Ovary (tissue), 7 donors: ENCODE measurements at regions not wholly inside any gene's neighbourhood (a gene's known extent, or its start where the extent isn't known, plus 50 kb on each side); places are given as distances from the start of the nearest gene placed in this dataset.

Experiments
- DNase-seq, 5 donors: peaks; one replicate each; pipeline ENCODE4 v3.0.0-alpha.2; 2019 to 2020
- H3K27ac ChIP-seq, 2 donors: fragments of 200-600 bp; one replicate each; pipeline versions ENCODE4 v1.5.1 to v1.8.0; 2019 to 2022
- H3K27me3 ChIP-seq: fragments of 200-600 bp; one replicate; pipeline ENCODE4 v1.8.0; 2022
- H3K36me3 ChIP-seq: fragments of 200-600 bp; sonication (generic); one replicate; pipeline ENCODE4 v1.5.1; 2019
- H3K4me1 ChIP-seq: one replicate; pipeline ENCODE4 v1.8.1; 2013; ENCODE audit warnings: mild to moderate bottlenecking, moderate library complexity; ENCODE audit not compliant: insufficient read depth
- H3K4me3 ChIP-seq: fragments of 200-600 bp; sonication (generic); one replicate; pipeline ENCODE4 v1.5.1; 2017
- H3K9me3 ChIP-seq, 2 donors: fragments of 200-600 bp in 1 of 2; sonication (generic) in 1 of 2; one replicate each; pipeline versions ENCODE4 v1.5.1 to v1.8.1; 2013 to 2019; ENCODE audit warnings: mild to moderate bottlenecking in 1 of 2, moderate library complexity in 1 of 2
- CTCF ChIP-seq, 3 donors: fragments of 450-650 bp in 2 of 3; fragments of 200-600 bp in 1 of 3; IDR thresholded peaks; one replicate each; pipeline versions ENCODE4 v1.5.1 to v1.8.0; 2016 to 2022; ENCODE audit warnings: antibody characterized with exemption in 3 of 3, mild to moderate bottlenecking in 1 of 3
- EP300 ChIP-seq: sonication (generic); formaldehyde crosslinking; IDR thresholded peaks from one replicate; pipeline ENCODE4 v1.6.1; 2017; ENCODE audit warnings: antibody characterized with exemption
- POLR2A ChIP-seq: fragments of 450-650 bp; IDR thresholded peaks from one replicate; pipeline ENCODE4 v1.6.1; 2017; ENCODE audit warnings: antibody characterized with exemption, mild to moderate bottlenecking, moderate library complexity
- WGBS, 3 donors: extraction: QIAGEN DNeasy Blood & Tissue Kit in 1 of 3; methylation state at CpG; one replicate each; pipeline versions ENCODE4 v1.1.5 to v1.1.7; 2013 to 2017; 5-methylcytosine and 5-hydroxymethylcytosine counted together
- intact Hi-C, 4 donors: fragments of 100-400 bp; cut with DNase I; formaldehyde crosslinking; loops; one replicate each; pipeline versions ENCODE4 v1.11.0 to v1.15.1; 2022 to 2023
- donor health status: DM: no; HTN: no; CAD: no; lungs with moderate emphysema.
- donor health status: DM: no; HTN: no; CAD: no.
- donor health status: Bipolar disorder and iron deficiency.
- donor health status: DM: no; HTN: no; CAD: no.
- donor health status: DM: yes; HTN: yes; CAD: no.

GRCh38 chr1:239049571-239049970, 336.8 kb upstream of the CHRM3 start:
- intact Hi-C loops, result loop anchor here in 1 of 4 donors (10.0 kb wide), 1 partner anchor 465 kb away; no protein-coding TSS in a partner anchor
- H3K27me3 ChIP-seq, result no peaks in the 10 kb centered on the region
- no peaks in the 10 kb centered on the region for H3K9me3 ChIP-seq
- no peak overlapping the region for H3K4me3 ChIP-seq
- H3K36me3 ChIP-seq, result no peaks in the 10 kb centered on the region
- no peak for TF ChIP-seq CTCF (IDR thresholded peaks at IDR 0.05)
- H3K27ac ChIP-seq, result no peak overlapping the region
- DNase-seq, result no peak
- H3K4me1 ChIP-seq, result no peaks in the 10 kb centered on the region

- Histone ChIP-seq H3K9me3 (no peaks in the 10 kb centered on the region), H3K36me3 (no peaks in the 10 kb centered on the region), H3K27me3 (no peaks in the 10 kb centered on the region), H3K27ac (no peak overlapping the region), H3K4me1 (no peaks in the 10 kb centered on the region), H3K4me3 (no peak overlapping the region)
- no peak for DNase-seq
- no peak for TF ChIP-seq EP300
- no peak for TF ChIP-seq CTCF (IDR thresholded peaks at IDR 0.05)
- TF ChIP-seq POLR2A, result no peak
- intact Hi-C loops, result loop anchor here in 1 of 4 donors (10.0 kb wide), 1 partner anchor 470 kb away; no protein-coding TSS in a partner anchor
- 62 to 72% (median 66%) methylated on average over 3 of the region's 3 CpGs for WGBS, 3 donors
Measured at GRCh38 chr1:239044829-239045228, 341.5 kb upstream of the CHRM3 start.

GRCh38 chr1:239040523-239040922, 345.8 kb upstream of the CHRM3 start:
- Histone ChIP-seq H3K27me3 (no peaks in the 10 kb centered on the region), H3K4me3 (no peak overlapping the region), H3K36me3 (no peaks in the 10 kb centered on the region), H3K9me3 (no peaks in the 10 kb centered on the region), H3K27ac (no peak overlapping the region), H3K4me1 (no peaks in the 10 kb centered on the region)
- no peak for DNase-seq
- WGBS, 3 donors, result 58 to 61% (median 58%) methylated on average over 2 of the region's 2 CpGs
- TF ChIP-seq POLR2A (no peak), EP300 (no peak), CTCF (IDR thresholded peaks at IDR 0.05) (no peak)
- intact Hi-C loops, result loop anchor here in 1 of 4 donors (10.0 kb wide), 1 partner anchor 474 kb away; no protein-coding TSS in a partner anchor

- Histone ChIP-seq H3K36me3 (no peaks in the 10 kb centered on the region), H3K9me3 (no peaks in the 10 kb centered on the region), H3K4me1 (no peaks in the 10 kb centered on the region), H3K4me3 (no peak overlapping the region), H3K27me3 (no peaks in the 10 kb centered on the region), H3K27ac (no peak overlapping the region)
- TF ChIP-seq POLR2A (no peak), EP300 (no peak), CTCF (IDR thresholded peaks at IDR 0.05) (no peak)
- no peak for DNase-seq
- WGBS, 3 donors, result 90 to 92% (median 91%) methylated on average over 5 of the region's 5 CpGs
- intact Hi-C loops, result no loop called here
Measured at GRCh38 chr1:239031310-239031709, 355.1 kb upstream of the CHRM3 start.
